DND-41 (cell line): ENCODE measurements at regions not wholly inside any gene's neighbourhood (a gene's known extent, or its start where the extent isn't known, plus 50 kb on each side); places are given as distances from the start of the nearest gene placed in this dataset.

Source experiments
- CTCF ChIP-seq: IDR thresholded peaks from 2 replicates; pipeline ENCODE4 v1.5.1; 2012; ENCODE audit warnings: borderline replicate concordance, low read length, moderate library complexity, mild to moderate bottlenecking; ENCODE audit not compliant: poor library complexity, severe bottlenecking; ENCODE audit errors: extremely low read depth
- EZH2 ChIP-seq: IDR thresholded peaks from 3 replicates; pipeline ENCODE4 v1.6.1; 2012; ENCODE audit warnings: borderline replicate concordance, low read depth, mild to moderate bottlenecking, moderate library complexity, low read length, inconsistent platforms; ENCODE audit not compliant: severe bottlenecking

DNA sequence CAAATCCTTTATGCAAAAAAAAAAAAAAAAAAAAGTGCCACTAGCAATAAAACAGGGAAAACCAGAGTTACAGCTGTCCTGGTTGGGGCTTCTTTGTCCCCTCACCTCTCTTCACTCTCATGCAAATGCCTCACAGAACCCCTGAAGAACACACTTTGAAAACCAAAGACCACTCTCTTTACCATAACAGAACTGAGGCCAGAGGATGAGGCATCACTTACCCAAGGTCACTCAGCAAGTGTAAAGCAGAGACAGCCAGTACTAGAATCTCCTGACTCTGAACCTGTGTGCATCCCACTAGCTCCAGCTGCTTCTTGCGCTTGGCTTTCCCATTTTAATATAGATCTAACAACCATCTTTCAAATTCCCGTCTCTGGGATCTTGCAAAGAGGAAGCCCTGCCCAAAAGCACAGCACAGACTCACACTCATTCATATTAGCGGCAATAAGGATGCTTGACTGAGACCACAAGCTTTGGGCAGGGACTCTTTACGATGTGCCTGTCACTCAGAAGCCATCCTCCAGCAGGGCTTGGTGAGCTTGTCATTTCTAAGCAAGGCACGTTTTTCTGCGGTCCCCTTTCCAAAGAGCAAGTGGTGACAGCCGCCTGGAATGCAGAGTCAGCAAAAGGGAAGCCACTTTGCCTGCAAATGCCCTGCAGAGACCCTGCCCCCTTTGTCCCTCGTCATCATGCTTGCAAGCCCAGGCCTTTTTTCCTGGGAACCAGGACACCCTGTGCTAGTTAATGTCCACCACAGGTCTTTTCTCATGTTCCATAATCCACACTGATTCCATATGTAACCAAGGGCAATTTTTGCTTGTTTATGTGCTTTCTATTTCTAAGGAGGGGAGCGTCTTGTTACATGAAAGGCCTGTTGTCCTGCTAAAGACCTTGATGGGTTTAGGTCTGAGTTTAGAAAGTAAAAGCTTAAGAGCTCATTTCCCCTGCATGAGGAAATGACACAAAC is 76.5 kb upstream of the NFIA start:
- no peak for TF ChIP-seq CTCF
- no peak for TF ChIP-seq EZH2
